ENCODE measurements at regions not wholly inside any gene's neighbourhood (a gene's known extent, or its start where the extent isn't known, plus 50 kb on each side); places are given as distances from the start of the nearest gene placed in this dataset.

DNA sequence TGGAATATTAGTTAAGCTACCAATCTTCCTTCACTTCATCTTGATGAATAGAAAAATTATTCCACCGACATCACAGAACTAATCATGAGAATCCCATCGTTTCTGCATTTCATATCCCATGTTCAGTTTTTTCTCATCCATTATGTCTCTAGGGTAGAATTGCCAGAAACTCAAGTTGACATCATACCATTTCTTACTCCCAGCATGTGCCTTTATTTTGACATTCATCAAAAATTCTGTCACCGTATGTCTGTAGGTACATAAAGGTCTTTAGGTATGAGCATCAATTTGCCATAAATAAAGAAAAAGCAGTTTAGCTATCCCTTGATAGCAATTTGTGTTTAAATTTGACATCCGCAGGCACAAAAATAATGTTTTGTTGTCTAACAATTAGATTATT lies 175.5 kb upstream of the ROBO2 start:
- TF ChIP-seq CTCF (IDR thresholded peaks at IDR 0.05): no peak
- no peak for TF ChIP-seq POLR2A (IDR thresholded peaks at IDR 0.05)
